GM12875 (cell line): ENCODE measurements at regions not wholly inside any gene's neighbourhood (a gene's known extent, or its start where the extent isn't known, plus 50 kb on each side); places are given as distances from the start of the nearest gene placed in this dataset.

Experiments used
- H3K4me3 ChIP-seq: one replicate; pipeline ENCODE4 v1.5.1; 2011; ENCODE audit warnings: low read depth, low read length, control low read depth
- CTCF ChIP-seq: IDR thresholded peaks from 2 replicates; pipeline ENCODE4 v1.5.1; 2011; ENCODE audit warnings: low read depth, mild to moderate bottlenecking, control low read depth, inconsistent platforms, low read length, moderate library complexity, borderline replicate concordance; ENCODE audit not compliant: insufficient read depth

- no peak for TF ChIP-seq CTCF
- H3K4me3 ChIP-seq: no peak overlapping the region
Observed at GRCh38 chr2:74740741-74741431, 86.8 kb downstream of the SEMA4F start.

- no peak overlapping the region for H3K4me3 ChIP-seq
- no peak for TF ChIP-seq CTCF
Observed at GRCh38 chr2:74741629-74742028, 87.6 kb downstream of the SEMA4F start.

GRCh38 chr2:74742471-74742870 lies 88.4 kb downstream of the SEMA4F start:
- no peak for TF ChIP-seq CTCF
- no peak overlapping the region for H3K4me3 ChIP-seq

GRCh38 chr2:74743039-74743438 lies 89.0 kb downstream of the SEMA4F start:
- TF ChIP-seq CTCF: no peak
- H3K4me3 ChIP-seq: no peak overlapping the region

GRCh38 chr2:74743778-74744177 lies 89.7 kb downstream of the SEMA4F start:
- TF ChIP-seq CTCF: no peak
- no peak overlapping the region for H3K4me3 ChIP-seq

- no peak for TF ChIP-seq CTCF
- H3K4me3 ChIP-seq: no peak overlapping the region
Observed at GRCh38 chr2:74744731-74745515, 89.0 kb upstream of the HK2 start.

GRCh38 chr2:74745766-74746165 lies 88.2 kb upstream of the HK2 start:
- H3K4me3 ChIP-seq: no peak overlapping the region
- TF ChIP-seq CTCF: no peak
